NCI-H128 (cell line): ENCODE measurements at regions not wholly inside any gene's neighbourhood (a gene's known extent, or its start where the extent isn't known, plus 50 kb on each side); places are given as distances from the start of the nearest gene placed in this dataset.
A peak's percentile ranks its signal among the peaks of the same experiment; 100 is the strongest.

Experiments
- DNase-seq: peaks from one replicate; lab custom pipeline; 2025; ENCODE audit not compliant: unreplicated experiment; lab: John Stamatoyannopoulos, UW

DNA sequence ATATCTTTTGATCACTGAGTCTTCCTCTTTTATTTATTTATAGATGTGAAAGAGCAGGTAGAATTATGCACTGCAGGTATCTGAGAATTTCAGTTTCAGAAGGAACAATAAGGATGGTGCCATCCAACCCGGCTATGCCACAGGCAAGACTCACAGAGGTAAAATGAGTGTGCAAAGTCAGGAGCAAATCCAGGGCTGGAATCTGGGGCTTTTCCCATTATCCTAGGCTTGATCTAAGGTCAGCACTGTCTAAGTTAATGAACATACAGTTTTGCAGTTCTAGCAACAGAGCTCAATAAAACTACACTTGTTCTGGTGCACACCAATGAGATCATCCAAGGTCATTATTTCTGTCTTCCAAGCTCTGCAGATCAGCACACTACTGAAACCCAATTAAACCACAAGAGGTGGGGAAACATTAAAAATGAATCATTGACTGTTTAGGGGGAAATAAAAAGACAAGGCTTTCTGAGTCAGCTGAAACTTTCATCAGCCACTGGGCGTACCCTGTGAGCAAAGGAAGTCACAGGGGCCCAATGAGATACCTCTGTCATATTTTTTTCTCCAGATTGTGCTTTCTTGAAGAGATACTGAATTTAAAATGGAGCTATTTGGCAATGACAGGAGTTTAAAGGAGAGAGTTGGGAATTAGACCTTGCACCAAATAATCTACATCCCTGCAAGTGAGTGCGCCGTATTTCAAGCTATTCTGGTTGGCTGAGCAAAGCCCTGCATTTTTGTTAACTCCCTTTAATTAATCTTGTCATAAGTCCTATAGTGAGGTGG, 662.2 kb upstream of the ZNF608 start:
- DNase-seq = no peak

- DNase-seq = no peak
Measured at GRCh38 chr5:125409234-125409860, 662.9 kb upstream of the ZNF608 start.

- DNase-seq = peak; percentile 62
Measured at GRCh38 chr5:125409861-125410536, 663.6 kb upstream of the ZNF608 start.

DNA sequence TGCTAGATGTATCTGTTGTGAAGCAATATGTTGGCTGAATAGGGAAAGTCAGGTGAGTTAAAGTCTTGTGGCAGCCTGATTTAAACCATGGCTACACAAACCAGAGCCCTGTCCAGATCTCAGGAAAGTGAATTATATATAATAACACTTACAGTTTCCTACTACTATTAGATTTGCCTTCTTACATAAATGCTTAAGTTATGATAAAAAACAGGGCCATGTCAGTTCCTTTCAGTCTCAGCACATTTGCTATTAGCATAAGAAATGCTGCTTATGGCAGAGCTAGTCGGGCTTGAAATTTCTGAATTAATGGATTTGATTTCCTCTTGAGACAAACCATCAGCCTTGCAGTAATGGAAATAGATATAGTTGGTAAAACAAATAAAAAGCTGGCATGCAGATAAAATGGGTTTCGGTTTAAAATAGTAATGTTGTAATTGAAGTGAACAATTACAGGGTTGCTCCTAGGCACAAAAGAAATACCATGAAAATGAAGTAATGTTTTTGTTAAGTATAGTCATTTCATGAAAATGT, 664.2 kb upstream of the ZNF608 start:
- DNase-seq = no peak

- no peak for DNase-seq
Measured at GRCh38 chr5:125411071-125411743, 664.8 kb upstream of the ZNF608 start.

- DNase-seq = no peak
Measured at GRCh38 chr5:125411744-125412560, 665.5 kb upstream of the ZNF608 start.

DNA sequence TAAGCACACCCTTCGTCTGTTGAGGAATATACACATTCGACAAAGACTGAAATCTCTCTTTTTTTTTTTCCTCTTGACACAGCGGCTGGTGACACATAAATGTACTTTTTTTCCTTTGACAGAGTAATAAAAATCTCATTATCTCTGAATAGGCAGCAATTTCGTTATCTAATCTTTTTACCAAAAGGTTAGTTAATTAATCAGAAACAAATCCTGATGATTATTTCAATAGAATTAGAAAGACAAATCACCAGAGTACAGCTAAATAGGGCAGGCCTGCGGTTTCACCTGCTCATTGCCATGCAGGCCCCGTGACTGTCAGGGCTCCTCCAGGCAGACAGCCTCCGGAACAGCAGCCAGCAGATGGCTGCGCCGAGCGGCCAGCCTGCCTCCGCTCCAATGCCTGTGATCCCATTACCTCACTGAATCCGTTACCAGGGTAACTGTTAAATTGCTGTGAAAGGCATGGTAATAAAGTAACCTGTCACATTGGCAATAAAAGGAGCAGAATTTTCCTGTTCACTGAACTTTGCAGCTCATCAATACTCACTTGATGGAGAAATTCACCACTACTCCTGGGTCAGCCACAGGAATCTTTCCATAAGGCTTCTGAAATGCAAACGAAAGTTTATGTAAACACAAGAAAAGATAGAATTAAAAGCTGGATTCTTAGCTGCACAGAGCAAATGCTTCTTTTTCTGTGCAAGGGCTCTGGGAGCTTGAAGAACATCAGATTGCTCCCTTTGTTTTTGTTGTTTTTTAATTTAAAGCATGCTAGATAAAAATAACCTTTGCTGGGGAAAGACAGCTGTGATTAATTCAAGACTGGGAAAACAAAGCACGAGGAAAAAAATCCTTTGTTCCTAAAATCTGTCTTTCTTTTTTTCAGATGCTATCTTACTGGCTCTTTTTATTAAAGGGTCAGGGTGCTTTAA, 666.4 kb upstream of the ZNF608 start:
- DNase-seq = no peak

- no peak for DNase-seq
Measured at GRCh38 chr5:125413496-125414274, 667.2 kb upstream of the ZNF608 start.

- no peak for DNase-seq
Measured at GRCh38 chr5:125415126-125415525, 668.7 kb upstream of the ZNF608 start.

GRCh38 chr5:125416055-125416454, 669.6 kb upstream of the ZNF608 start:
- DNase-seq = no peak

DNA sequence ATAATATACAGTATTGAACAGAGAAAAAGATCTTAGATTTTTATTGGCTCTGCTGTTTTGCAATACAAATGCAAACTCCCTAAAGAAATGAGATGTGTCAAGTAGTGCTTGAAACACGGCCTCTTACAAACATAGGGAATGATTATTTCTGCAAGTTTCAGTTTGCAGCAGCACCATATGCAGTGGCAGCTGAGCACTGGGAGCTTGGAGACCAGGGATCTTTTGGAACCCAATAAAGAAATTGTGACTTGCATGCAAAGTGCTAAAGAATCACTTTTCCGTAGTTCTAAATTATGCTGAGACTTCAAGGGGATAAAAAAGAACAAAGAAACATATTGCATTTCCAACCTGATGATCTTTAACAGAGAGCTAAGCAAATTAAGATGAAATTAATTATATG, 674.6 kb upstream of the ZNF608 start:
- no peak for DNase-seq

DNA sequence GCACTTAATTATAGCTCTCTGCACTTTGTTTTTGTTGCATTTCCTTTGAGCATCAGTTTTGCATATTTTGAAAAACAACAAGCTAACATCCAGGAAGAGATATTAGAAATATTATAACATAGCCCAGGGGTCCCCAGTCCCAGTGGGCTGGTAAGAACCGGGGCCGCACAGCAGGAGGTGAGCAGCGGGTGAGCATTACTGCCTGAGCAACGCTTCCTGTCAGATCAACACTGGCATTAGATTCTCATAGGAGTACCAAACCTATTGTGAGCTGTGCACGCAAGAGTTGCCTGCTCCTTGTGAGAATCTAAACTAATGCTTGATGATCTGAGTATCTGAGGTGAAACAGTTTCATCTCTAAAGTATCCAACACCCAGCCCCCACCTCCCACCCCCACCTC, 675.9 kb upstream of the ZNF608 start:
- no peak for DNase-seq

GRCh38 chr5:125424402-125425141, 678.1 kb upstream of the ZNF608 start:
- DNase-seq = no peak

- DNase-seq = no peak
Measured at GRCh38 chr5:125429498-125429897, 683.1 kb upstream of the ZNF608 start.

DNA sequence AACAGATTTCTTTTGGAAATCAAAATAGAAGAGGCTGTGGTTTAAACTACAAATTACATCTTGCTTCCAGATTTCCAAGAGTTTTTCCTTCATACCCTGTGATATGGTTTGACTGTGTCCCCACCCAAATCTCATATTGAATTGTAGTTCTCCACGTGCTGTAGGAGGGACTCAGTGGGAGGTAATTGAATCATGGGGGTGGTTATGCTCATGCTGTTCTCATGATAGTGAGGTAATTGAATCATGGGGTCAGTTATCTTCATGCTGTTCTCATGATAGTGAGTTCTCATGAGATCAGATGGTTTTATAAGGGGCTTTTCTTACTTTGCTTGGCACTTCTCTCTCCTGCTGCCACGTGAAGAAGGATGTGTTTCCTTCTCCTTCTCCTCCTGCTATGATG, 687.0 kb upstream of the ZNF608 start:
- no peak for DNase-seq

DNA sequence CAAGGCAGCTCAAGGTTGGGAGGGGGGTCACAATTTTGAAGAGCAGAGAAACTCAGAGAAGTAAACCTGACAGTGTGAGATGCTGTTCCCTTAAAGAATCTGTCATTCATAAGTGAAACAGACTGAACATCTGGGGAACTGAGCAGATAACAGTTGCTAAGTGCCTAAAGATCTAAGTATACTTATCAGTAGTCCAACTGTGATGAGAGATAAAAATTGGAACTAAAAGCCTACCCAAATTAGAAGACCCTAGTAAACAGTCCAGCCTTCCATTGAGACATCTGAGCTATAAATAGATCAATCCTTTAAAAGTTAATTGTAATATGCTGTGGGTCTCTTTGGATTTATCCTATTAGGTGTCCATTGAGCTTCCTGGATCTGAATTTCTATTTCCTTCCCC, 692.8 kb upstream of the ZNF608 start:
- no peak for DNase-seq

DNA sequence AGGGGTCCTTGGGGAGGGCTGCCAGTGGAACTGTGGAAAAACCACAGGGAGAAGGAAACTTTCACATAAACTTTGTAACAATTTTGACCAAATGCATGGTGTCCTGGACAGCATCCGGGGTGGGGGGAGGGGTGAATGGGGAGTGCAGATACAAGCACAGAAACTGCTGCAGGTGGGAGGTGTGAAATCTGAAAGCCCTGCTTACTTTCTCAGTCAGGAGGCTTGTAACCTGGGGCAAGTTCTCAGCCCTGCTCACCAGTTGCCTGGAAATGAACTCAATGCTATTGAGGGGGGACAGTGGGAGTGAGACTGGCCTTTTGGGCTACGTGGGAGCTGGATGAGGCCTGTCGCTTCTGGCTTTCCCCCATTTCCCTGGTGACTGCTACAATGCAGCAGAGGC, 694.5 kb upstream of the ZNF608 start:
- DNase-seq = no peak

DNA sequence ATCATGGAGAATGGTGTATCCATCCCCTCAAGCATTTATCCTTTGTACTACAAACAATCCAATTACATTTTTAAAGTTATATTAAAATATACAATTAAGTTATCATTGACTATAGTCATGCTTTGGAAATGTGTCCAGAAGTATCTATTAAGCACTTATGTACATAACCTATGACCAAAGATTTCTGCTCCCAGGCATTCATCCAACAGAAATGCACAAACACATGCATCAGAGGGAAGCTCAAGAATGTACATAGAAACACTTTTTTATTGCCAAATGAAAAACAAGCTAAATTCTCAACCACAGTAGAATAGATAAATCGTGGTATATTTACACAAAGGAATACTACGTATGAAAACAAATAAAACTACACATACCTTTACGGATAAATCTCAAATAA, 700.5 kb upstream of the ZNF608 start:
- no peak for DNase-seq
